Mesothelial cell of epicardium (in vitro differentiated cells): ENCODE measurements at regions not wholly inside any gene's neighbourhood (a gene's known extent, or its start where the extent isn't known, plus 50 kb on each side); places are given as distances from the start of the nearest gene placed in this dataset.

Source experiments
- DNase-seq, 2 experiments: peaks; one replicate each; pipeline ENCODE4 v3.0.0; 2021; ENCODE audit warnings: low spot score in 2 of 2; ENCODE audit not compliant: unreplicated experiment in 2 of 2
- H3K27ac Mint-ChIP-seq: 2 replicates; pipeline ENCODE4 v1.8.0; 2021; ENCODE audit warnings: mixed read lengths
- H3K27me3 Mint-ChIP-seq: 2 replicates; pipeline ENCODE4 v1.8.0; 2021; ENCODE audit warnings: low read depth, mixed read lengths
- H3K36me3 Mint-ChIP-seq: 2 replicates; pipeline ENCODE4 v1.8.0; 2021; ENCODE audit warnings: mixed read lengths
- H3K4me1 Mint-ChIP-seq: 2 replicates; pipeline ENCODE4 v1.8.0; 2021; ENCODE audit warnings: mixed read lengths
- H3K4me3 Mint-ChIP-seq: 2 replicates; pipeline ENCODE4 v1.8.0; 2021; ENCODE audit warnings: mild to moderate bottlenecking, moderate library complexity, mixed read lengths
- H3K9me3 Mint-ChIP-seq: 2 replicates; pipeline ENCODE4 v1.8.0; 2021; ENCODE audit warnings: mixed read lengths
- CTCF ChIP-seq: fragments of 200-600 bp; sonication (generic); IDR thresholded peaks from one replicate; pipeline ENCODE4 v1.5.0; 2021; ENCODE audit warnings: antibody characterized with exemption; ENCODE audit not compliant: unreplicated experiment

- Mint-ChIP-seq H3K4me1 (no peaks in the 10 kb centered on the region), H3K9me3 (peaks cover 39% of the 10 kb centered on the region), H3K36me3 (no peaks in the 10 kb centered on the region), H3K4me3 (no peak overlapping the region), H3K27ac (no peak overlapping the region), H3K27me3 (no peaks in the 10 kb centered on the region)
- TF ChIP-seq CTCF, result no peak
- DNase-seq, result no peak
These were observed 117.6 kb downstream of the COX7C start for GRCh38 chr5:86735370-86735769.

GRCh38 chr5:86737579-86737978 is 119.8 kb downstream of the COX7C start:
- H3K9me3 Mint-ChIP-seq, result peaks cover 28% of the 10 kb centered on the region
- H3K27ac Mint-ChIP-seq, result no peak overlapping the region
- no peak for TF ChIP-seq CTCF
- no peaks in the 10 kb centered on the region for H3K4me1 Mint-ChIP-seq
- H3K36me3 Mint-ChIP-seq, result no peaks in the 10 kb centered on the region
- no peak for DNase-seq
- H3K4me3 Mint-ChIP-seq, result no peak overlapping the region
- no peaks in the 10 kb centered on the region for H3K27me3 Mint-ChIP-seq

- peaks cover 9% of the 10 kb centered on the region for H3K4me1 Mint-ChIP-seq
- H3K27ac Mint-ChIP-seq, result no peak overlapping the region
- no peaks in the 10 kb centered on the region for H3K27me3 Mint-ChIP-seq
- H3K4me3 Mint-ChIP-seq, result no peak overlapping the region
- no peak for DNase-seq
- H3K36me3 Mint-ChIP-seq, result no peaks in the 10 kb centered on the region
- no peaks in the 10 kb centered on the region for H3K9me3 Mint-ChIP-seq
- no peak for TF ChIP-seq CTCF
These were observed 130.9 kb downstream of the COX7C start for GRCh38 chr5:86748538-86749105.

GRCh38 chr5:86749841-86750240 is 132.1 kb downstream of the COX7C start:
- H3K4me1 Mint-ChIP-seq, result peaks cover 9% of the 10 kb centered on the region
- H3K9me3 Mint-ChIP-seq, result no peaks in the 10 kb centered on the region
- H3K36me3 Mint-ChIP-seq, result peaks cover 1% of the 10 kb centered on the region
- no peaks in the 10 kb centered on the region for H3K27me3 Mint-ChIP-seq
- TF ChIP-seq CTCF, result no peak
- no peak for DNase-seq
- no peak overlapping the region for H3K27ac Mint-ChIP-seq
- no peak overlapping the region for H3K4me3 Mint-ChIP-seq

GRCh38 chr5:86756839-86757238 is 139.1 kb downstream of the COX7C start:
- no peak for DNase-seq
- no peak for TF ChIP-seq CTCF
- no peak overlapping the region for H3K4me3 Mint-ChIP-seq
- peaks cover 1% of the 10 kb centered on the region for H3K36me3 Mint-ChIP-seq
- no peak overlapping the region for H3K27ac Mint-ChIP-seq
- no peaks in the 10 kb centered on the region for H3K27me3 Mint-ChIP-seq
- H3K9me3 Mint-ChIP-seq, result peaks cover 5% of the 10 kb centered on the region
- H3K4me1 Mint-ChIP-seq, result peaks cover 6% of the 10 kb centered on the region

- Mint-ChIP-seq H3K9me3 (peaks cover 5% of the 10 kb centered on the region), H3K27ac (no peak overlapping the region), H3K4me1 (peaks cover 8% of the 10 kb centered on the region), H3K36me3 (peaks cover 1% of the 10 kb centered on the region), H3K4me3 (no peak overlapping the region), H3K27me3 (no peaks in the 10 kb centered on the region)
- TF ChIP-seq CTCF, result no peak
- DNase-seq, result no peak
These were observed 140.1 kb downstream of the COX7C start for GRCh38 chr5:86757824-86758223.
